HPDE6-E6E7 (cell line): ENCODE measurements at regions not wholly inside any gene's neighbourhood (a gene's known extent, or its start where the extent isn't known, plus 50 kb on each side); places are given as distances from the start of the nearest gene placed in this dataset.

Experiments
- DNase-seq: peaks from one replicate; pipeline ENCODE4 v3.0.0; 2011; ENCODE audit warnings: missing footprints; ENCODE audit errors: extremely low spot score

- DNase-seq: no peak
These were observed 168.3 kb downstream of the AREG start for GRCh38 chr4:74613266-74613665.

GRCh38 chr4:74615411-74615810, 170.5 kb downstream of the AREG start:
- DNase-seq: no peak

GRCh38 chr4:74618166-74618565, 173.2 kb downstream of the AREG start:
- no peak for DNase-seq

- DNase-seq: no peak
These were observed 173.7 kb downstream of the AREG start for GRCh38 chr4:74618659-74619058.

GRCh38 chr4:74619931-74620702, 174.2 kb downstream of the BTC start:
- DNase-seq: no peak

GRCh38 chr4:74621616-74622015, 172.7 kb downstream of the BTC start:
- DNase-seq: no peak

GRCh38 chr4:74623041-74623440, 171.3 kb downstream of the BTC start:
- DNase-seq: peak; percentile 37

GRCh38 chr4:74624351-74625151, 169.8 kb downstream of the BTC start:
- peak; percentile 43 for DNase-seq

GRCh38 chr4:74625981-74626380, 168.3 kb downstream of the BTC start:
- DNase-seq: no peak

- no peak for DNase-seq
These were observed 167.2 kb downstream of the BTC start for GRCh38 chr4:74627093-74627492.

- no peak for DNase-seq
These were observed 166.8 kb downstream of the BTC start for GRCh38 chr4:74627504-74627903.

GRCh38 chr4:74628852-74629620, 165.3 kb downstream of the BTC start:
- DNase-seq: no peak

- no peak for DNase-seq
These were observed 163.8 kb downstream of the BTC start for GRCh38 chr4:74630551-74630950.

- DNase-seq: peak; percentile 42
These were observed 163.0 kb downstream of the BTC start for GRCh38 chr4:74631338-74631737.

GRCh38 chr4:74631988-74632387, 162.3 kb downstream of the BTC start:
- no peak for DNase-seq

- peak; percentile 69 for DNase-seq
These were observed 161.7 kb downstream of the BTC start for GRCh38 chr4:74632634-74633033.

GRCh38 chr4:74635074-74635473, 159.2 kb downstream of the BTC start:
- DNase-seq: no peak

GRCh38 chr4:74635490-74636123, 158.7 kb downstream of the BTC start:
- DNase-seq: peak; percentile 40

GRCh38 chr4:74638001-74638400, 156.3 kb downstream of the BTC start:
- no peak for DNase-seq

GRCh38 chr4:74638689-74639088, 155.6 kb downstream of the BTC start:
- no peak for DNase-seq

- no peak for DNase-seq
These were observed 154.0 kb downstream of the BTC start for GRCh38 chr4:74640111-74640903.
